ENCODE measurements at regions not wholly inside any gene's neighbourhood (a gene's known extent, or its start where the extent isn't known, plus 50 kb on each side); places are given as distances from the start of the nearest gene placed in this dataset.

DNA sequence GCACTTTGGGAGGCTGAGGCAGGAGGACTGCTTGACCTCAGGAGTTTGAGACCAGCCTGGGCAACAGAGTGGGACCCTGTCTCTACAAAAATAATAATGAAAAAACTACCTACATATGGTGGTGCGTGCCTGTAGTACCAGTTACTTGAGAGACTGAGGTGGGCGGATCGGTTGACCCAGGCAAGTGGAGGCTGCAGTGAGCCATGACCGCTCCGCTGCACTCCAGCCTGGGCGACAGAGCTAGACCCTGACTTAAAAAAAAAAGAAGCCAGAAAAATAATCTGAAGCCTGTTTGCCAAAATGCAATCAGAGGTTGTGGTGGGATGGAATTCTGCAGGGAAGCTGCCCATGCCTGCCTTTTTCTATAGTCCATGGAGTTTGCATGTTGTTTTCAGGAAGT, 50.4 kb upstream of the GGTA1 start:
- ATAC-seq, result no peak

GRCh38 chr9:121550569-121551512, 51.2 kb upstream of the GGTA1 start:
- peak; percentile 44 to 45 for ATAC-seq

DNA sequence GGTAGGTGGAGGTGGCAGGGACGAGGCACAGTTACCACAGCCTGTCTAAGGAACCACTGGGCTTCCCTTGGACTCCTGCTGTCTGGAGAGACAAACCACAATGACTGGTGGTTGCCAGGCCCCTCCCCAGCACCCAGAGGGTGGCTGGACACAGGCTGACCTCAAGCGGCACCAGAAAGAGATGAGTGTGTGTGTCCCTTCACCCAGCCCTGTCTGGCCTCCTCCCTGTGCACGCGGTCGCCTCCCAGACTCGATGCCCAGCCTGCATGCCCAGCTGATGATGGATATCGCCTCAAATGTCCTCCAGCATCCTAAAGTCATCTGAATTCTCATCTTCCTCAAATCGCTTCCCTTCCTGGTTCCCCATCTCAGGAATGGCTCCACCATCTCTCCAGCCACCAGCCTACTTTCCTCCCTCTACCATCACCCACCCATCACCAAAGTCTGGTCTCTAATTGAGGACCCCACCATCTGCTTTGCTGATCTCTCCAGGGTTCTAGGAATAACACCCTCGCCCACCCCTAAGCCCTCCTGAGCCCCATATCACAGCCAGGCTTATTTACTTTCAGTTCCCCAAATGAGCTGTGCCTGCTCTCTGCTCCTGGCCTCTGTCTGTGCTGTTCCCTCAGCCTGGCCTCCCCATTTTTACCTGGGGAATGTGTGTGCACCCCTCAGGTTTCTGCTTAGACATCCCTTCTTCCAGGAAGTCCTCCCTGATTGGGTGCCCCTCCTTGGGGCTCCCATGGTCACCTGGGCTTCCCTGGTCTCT, 52.5 kb upstream of the GGTA1 start:
- ATAC-seq, result no peak

- no peak for ATAC-seq
Measured at GRCh38 chr9:121556082-121556481, 56.4 kb upstream of the GGTA1 start.

DNA sequence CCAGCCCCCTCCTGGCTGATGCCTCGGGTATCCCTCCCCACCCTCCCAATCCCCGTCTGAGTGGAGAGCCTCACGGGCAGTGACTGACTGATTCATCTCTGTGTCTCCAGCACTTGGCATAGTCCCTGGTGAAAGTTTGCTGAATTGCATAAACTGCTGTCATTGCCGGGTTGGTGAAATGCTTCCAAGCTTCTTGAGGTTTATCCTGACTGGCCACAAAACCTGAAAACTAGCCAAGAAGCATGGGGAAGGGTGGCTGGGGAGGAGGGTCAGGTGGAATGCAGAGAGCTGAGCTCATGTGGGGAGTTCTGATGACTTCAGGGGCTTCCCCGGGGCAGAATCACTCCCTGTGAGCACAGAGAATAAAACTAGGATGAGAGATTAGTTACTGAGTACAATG, 56.9 kb upstream of the GGTA1 start:
- no peak for ATAC-seq

DNA sequence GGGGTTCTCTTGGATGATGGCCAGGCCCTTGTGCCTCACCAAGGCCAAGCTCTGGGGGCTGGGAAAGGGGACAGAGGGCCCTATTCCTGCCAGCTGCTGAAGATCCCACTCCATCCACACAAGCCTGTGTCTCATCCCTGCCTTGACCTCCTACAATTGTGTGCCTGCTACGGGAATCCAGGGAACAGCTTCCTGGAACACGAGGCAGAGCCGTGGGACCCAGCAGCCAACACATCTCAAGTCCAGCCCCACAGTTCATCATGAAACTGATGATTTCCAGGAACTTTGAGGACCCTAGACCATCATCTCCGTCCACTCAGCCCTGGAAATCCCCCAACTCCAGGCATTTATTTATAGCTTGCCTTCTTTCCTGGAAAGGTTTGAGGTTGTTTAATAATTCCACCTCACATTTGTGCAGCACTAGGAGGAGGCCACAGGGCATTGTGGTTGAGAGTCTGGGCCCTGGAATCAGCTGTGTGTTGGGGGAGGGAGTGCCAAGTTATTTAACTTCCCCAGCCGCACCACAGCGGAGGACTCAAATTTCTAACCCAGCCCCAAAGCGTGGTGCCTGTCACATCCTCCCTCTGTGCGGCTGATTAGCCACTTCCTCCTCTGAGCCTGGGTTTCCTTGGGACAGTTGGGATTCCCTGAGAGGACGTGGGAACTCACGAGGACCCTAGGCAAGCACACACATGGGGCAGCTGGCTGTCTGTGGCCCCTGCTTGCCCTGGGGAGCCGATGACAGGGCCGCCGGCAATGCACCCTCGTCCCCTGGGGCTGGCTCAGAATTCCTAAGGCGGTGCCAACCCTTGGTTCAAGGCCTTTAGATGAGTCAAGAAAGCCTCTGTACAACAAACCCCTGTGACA, 58.2 kb upstream of the GGTA1 start:
- ATAC-seq, result no peak

- no peak for ATAC-seq
Measured at GRCh38 chr9:121558473-121558872, 58.8 kb upstream of the GGTA1 start.

- no peak for ATAC-seq
Measured at GRCh38 chr9:121559183-121559582, 59.5 kb upstream of the GGTA1 start.

DNA sequence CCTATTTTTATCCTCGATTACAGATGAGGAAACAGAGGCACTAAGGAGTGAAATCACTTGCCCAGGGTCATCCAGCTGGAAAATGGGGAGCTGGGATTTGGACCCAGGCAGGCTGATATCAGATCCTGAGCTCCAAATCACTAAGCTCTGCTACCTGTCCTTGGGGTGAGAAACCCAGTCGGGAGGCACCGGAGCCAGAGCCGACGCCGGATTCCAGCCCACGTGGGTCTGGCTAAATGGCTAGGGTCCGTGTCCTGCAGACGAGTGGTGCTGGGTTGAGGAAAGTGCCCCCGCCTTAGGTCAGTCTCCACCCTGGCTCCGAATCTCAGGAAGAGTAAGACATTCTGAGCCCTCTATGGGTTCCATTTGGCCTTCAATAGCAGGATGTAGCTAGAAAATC, 61.3 kb upstream of the GGTA1 start:
- ATAC-seq, result no peak

- ATAC-seq, result no peak
Measured at GRCh38 chr9:121561385-121562222, 62.0 kb upstream of the GGTA1 start.

DNA sequence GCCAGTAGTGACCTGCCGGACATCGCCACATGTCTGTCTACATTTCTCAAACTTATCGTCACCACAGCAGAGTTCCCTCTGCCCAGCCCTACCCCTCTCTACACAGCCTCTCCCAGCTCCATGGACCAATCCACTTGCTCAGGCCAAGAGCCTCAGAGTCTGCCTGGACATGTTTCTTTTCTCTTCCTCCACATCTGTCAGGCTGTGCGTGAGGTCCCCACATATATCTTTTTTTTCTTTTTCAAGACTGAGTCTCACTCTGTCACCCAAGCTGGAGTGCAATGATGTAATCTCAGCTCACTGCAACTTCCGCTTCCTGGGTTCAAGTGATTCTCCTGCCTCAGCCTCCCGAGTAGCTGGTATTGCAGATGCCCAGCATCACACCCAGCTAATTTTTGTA, 62.7 kb upstream of the GGTA1 start:
- no peak for ATAC-seq

- ATAC-seq, result no peak
Measured at GRCh38 chr9:121563425-121563824, 63.8 kb upstream of the GGTA1 start.

- no peak for ATAC-seq
Measured at GRCh38 chr9:121563881-121564460, 64.3 kb upstream of the GGTA1 start.

- no peak for ATAC-seq
Measured at GRCh38 chr9:121564504-121565260, 65.0 kb upstream of the GGTA1 start.

GRCh38 chr9:121566481-121567465, 67.1 kb upstream of the GGTA1 start:
- no peak for ATAC-seq

- no peak for ATAC-seq
Measured at GRCh38 chr9:121567500-121568342, 68.1 kb upstream of the GGTA1 start.

DNA sequence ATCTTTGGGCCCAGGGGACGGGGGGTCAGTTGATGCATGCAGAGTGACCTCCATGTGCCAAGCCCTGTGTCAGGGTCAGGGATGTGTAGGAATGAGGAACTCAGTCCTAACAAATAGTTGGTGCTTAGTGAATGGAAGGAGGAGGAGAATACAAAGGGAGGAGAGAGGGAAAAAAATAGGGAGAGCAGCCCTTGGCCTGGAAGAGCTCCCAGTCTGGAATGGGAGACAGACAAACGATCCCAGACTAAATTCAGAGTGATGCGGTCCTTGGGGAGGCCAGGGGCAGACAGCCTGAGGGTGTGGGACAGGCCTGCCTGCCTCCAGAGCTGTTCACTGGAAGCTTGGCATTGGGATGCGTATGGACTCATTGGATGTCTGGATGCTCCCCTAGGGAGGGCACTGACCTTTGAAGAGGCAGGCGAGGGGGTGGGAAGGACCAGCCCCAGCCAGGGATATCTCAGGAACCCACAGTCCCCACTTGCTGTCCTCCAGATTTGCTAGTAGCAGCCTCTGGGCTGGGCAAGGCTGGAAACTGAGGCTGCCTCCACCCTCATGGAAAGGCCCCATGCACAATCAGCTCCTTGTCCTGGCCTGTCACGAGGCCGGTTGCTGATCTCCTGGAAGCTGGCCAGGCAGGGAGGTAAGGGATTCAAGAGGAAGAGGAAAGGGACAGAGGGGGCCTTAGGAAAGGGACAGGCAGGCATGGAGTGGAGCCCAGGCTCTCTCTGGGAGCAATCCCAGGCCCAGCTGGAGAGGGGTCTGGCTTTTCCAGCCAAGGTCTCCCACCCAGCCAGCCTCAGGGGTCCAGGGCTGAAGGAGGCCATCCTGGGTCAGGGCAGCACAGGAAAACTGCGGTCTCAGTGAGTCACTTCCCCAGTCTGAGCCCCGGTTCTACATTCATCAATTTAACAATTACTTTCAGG, 69.0 kb upstream of the GGTA1 start:
- ATAC-seq, result no peak

Measured in activated CD4-positive, CD25-positive, alpha-beta regulatory T cell treated with anti-CD3 and anti-CD28 coated beads, Interleukin-2, amount 50 U/mL, for 24 hours (primary cell).